RCC 7860 (cell line): ENCODE measurements at regions not wholly inside any gene's neighbourhood (a gene's known extent, or its start where the extent isn't known, plus 50 kb on each side); places are given as distances from the start of the nearest gene placed in this dataset.

Experiments
- DNase-seq: peaks from one replicate; pipeline ENCODE4 v3.0.0-alpha.2; 2015; ENCODE audit warnings: low spot score
- FAIRE-seq: peaks from 2 replicates; lab custom pipeline; 2012; peaks lifted over from hg19 to GRCh38; lab: Jason Lieb, UNC

- no peak for FAIRE-seq
- DNase-seq, result no peak
Observed at GRCh38 chr13:59452189-59452890, 711.4 kb downstream of the DIAPH3 start.

- FAIRE-seq, result no peak
- DNase-seq, result no peak
Observed at GRCh38 chr13:59458908-59459579, 704.7 kb downstream of the DIAPH3 start.

GRCh38 chr13:59459972-59460371 lies 703.8 kb downstream of the DIAPH3 start:
- no peak for DNase-seq

GRCh38 chr13:59461411-59461810 lies 702.3 kb downstream of the DIAPH3 start:
- no peak for DNase-seq
- FAIRE-seq, result no peak

More at GRCh38 chr13:59459972-59460371, 703.8 kb downstream of the DIAPH3 start:
- FAIRE-seq, result no peak

GRCh38 chr13:59463023-59463422 lies 700.7 kb downstream of the DIAPH3 start:
- DNase-seq (no peak), FAIRE-seq (no peak)

GRCh38 chr13:59464926-59465325 lies 698.8 kb downstream of the DIAPH3 start:
- FAIRE-seq, result no peak
- no peak for DNase-seq

GRCh38 chr13:59468396-59468795 lies 695.3 kb downstream of the DIAPH3 start:
- FAIRE-seq (no peak), DNase-seq (no peak)

DNA sequence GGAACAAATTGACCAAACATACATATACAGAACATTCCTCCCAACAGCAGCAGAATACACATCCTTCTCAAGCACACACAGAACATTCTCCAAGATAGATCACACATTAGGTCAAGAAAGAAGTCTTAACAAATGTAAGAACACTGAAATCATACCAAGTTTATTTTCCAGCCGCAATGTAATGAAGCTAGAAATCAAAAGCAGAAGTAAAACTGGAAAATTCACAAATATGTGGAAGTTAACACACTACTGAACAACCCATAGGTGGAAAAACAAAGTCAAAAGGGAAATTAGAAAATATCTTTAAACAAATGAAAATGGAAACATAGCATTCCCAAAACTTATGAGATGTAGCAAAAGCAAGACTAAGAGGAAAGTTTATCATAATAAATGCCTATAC lies 692.6 kb downstream of the DIAPH3 start:
- FAIRE-seq, result no peak
- no peak for DNase-seq

GRCh38 chr13:59472134-59472533 lies 691.6 kb downstream of the DIAPH3 start:
- no peak for FAIRE-seq
- no peak for DNase-seq

DNA sequence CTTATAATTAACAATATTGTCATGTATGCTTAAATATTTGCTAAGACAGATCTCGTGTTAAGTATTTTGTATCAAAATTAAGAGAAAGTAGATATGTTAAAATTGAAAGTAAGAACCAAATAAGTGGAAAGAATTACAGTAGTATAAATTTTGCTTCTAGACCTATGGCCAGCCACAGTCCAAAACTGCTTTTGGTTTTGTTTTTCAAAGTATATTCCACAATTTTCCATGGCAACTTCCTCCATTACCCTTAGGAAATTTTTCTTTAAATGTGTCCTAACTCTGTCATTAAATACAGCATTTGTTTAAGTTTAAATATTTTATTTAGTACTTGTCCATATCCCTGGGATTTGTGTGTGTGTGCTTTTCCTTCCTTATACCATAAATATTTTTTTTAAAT lies 689.0 kb downstream of the DIAPH3 start:
- FAIRE-seq (no peak), DNase-seq (no peak)

DNA sequence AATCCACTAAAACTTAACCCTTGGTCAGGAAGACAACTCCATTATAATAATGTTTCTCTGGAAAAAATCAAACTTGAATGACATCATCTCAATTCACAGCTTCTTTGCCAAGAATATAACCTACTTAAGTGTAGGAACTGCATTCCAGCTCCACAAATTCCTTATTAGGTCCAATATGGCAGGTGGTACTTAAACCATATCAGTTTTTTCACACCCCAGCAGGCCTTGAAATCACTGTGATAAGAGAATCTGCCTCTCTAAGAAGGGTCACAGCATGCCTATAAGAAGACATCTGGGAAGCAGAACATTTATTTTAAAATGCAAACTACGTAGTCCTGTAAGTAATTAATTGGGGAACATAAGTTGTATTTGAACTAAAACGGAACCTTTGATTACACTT lies 687.8 kb downstream of the DIAPH3 start:
- DNase-seq (no peak), FAIRE-seq (no peak)

DNA sequence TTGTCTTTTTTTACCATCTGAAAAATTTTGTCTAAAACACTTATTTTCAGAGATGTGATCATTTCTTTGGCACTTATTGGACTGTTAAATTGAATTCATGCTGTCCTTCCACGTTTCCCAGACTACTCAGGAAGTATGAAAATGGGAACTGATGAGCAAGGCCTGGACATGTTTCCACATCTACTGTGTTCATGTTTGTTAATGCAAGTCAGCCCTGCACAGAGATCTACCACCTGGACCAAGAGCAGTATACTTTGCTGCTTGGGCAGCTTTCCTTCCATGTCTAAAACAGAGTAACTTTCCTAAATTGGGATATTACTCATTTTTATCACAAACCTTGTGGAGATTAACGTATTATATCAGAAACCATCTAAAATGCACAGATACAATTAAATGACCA lies 687.4 kb downstream of the DIAPH3 start:
- DNase-seq, result no peak
- no peak for FAIRE-seq

GRCh38 chr13:59477011-59477410 lies 686.7 kb downstream of the DIAPH3 start:
- no peak for DNase-seq
- FAIRE-seq, result no peak

- no peak for DNase-seq
- no peak for FAIRE-seq
Observed at GRCh38 chr13:59478908-59479307, 684.8 kb downstream of the DIAPH3 start.

- no peak for DNase-seq
- no peak for FAIRE-seq
Observed at GRCh38 chr13:59479629-59480028, 684.1 kb downstream of the DIAPH3 start.

DNA sequence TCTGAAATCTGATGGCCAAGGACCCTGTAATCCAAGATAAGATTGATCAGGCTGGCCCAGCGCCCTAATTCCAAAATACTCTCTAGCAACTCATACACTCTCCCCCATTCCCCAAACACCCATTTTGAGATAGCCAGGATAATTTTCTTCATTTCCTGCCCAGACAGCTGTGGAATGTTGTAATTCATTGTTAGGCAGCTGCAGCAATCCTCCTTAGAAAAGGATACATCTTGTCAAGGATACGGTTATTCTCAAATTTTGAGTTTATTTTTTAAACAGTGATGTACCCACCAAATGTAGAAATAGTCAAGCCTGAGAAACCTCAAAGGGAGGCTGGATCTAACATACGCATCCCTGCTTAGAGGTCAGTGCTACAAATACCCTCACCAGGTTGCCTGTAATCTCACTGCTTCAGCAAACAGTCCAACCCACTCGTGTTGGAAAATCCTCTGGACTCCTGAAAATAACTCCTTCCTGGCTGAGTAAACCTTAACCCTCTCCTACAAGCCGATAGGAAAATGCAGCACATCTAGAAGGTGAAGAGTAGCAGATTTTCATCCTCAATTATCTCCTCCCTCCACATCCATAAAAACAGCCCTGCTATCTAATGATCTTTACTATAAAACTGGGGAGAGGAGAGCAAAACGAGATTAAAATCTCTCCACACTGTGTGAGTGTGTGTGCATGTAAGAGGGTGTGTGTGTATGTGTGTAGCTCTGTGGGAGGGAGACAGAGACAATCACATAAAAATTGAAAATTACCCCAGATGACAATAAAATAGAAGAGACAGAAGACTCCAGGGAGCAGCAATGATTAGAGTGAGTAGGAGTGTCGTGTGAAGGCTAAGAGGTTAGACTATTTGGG lies 683.1 kb downstream of the DIAPH3 start:
- DNase-seq, result no peak
- no peak for FAIRE-seq

DNA sequence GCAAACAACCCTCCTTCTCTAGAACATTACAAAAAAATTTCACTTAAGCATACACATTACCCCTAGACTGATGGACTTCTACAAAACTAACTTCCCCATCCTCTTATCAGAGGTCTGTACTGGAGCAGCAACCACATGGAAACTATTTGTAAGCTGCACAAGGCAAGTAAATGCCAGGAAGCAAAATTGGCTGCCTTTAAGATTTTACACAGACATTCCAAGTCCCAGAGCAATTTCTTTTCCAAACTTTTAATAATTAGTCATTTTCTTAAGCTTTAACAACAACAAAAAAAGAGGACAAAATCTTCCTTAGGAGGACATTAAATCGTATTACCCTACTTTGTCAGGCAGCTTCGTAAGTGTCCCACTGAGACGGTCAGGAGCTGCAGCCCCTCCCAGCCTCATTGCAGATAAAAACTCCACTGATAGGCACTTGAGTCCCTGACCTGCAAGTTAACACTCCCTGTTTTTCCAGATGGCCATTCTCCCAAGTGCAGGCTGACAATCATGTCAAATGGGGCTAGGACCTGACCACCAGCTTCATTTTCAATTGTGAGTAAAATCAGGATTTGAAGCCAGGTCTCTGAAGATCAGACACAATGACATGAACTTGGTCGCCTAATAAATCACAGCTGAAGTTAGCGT lies 680.1 kb downstream of the DIAPH3 start:
- DNase-seq, result no peak
- FAIRE-seq, result no peak

- DNase-seq, result no peak
- no peak for FAIRE-seq
Observed at GRCh38 chr13:59487883-59488282, 675.8 kb downstream of the DIAPH3 start.

GRCh38 chr13:59488436-59488835 lies 675.3 kb downstream of the DIAPH3 start:
- DNase-seq (no peak), FAIRE-seq (no peak)

DNA sequence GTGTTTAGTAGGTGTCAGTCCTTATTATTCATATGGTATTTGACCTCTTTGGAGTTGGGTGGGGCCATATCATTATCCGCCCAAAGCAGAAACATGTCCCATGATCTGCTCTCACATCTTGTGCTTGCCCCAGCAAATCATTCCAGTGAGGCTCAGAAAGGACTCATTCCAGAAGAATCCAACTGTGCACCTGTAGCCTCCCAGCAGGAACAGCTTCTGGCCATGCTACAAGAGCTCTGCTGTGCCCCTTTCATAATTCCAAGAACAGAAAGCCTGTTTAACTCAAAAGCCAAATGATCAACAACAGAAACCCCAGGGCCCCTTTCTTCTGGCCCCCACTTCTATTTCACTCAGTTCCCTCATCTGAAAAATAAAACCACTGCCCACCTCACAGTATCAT lies 673.1 kb downstream of the DIAPH3 start:
- no peak for FAIRE-seq
- no peak for DNase-seq

DNA sequence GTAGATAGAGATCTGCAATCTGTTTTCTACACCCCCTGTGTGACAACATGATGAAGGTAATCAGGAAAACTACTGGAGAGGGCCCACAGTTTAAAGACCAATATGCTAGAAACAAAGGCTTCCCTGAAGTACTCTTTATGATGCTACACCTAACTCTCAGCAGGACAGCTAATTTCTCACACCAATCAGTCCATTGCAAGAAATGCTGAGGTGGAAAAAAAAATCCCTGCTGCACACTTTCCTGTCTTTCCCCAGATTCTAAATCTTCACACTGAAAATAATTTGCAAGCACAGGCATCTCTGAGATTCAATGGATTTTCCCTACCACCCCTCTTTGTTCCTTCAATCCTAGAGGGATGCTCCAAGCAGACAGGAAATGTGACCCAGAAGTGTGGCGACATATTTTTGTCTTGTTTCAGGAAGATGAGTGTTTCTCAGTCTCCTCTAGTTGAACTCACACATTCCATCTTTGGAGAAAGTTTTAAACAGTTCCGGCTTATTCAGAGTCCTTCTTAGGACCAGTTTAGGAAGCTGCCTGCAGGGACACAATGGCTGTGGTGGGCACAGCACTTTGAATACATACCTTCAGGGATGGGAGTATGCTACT lies 671.6 kb downstream of the DIAPH3 start:
- FAIRE-seq (no peak), DNase-seq (no peak)
